ENCODE measurements at regions not wholly inside any gene's neighbourhood (a gene's known extent, or its start where the extent isn't known, plus 50 kb on each side); places are given as distances from the start of the nearest gene placed in this dataset.
"Not testable (repeated sequence)": the region's sequence is repeated elsewhere in the genome, so short reads cannot be mapped to it uniquely, and the experiment has no call there.

DNA sequence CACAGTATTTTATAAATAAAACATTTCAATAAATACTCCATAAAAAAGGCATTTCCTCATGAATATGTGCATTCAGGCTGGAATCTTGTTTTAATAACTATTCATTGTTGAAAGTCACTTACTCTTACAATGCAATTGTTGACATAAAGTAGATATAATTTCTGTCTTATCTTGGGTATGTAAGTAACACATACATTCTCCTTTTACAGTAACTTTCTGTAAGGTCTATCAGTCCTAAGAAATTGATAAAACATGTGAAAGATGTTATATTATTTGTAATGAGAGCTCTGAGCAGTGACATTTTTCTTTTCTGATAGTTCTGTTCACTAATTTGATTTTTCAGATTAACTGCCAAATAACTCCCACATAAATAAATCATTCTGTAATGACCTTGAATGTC is 1249.2 kb downstream of the STIM2 start:
- DNase-seq (ENCODE audit: low read depth), result no peak
- no peak overlapping the region for H3K4me3 ChIP-seq (ENCODE audit: low read depth, low read length)
- in situ Hi-C loops (cut with HindIII; ENCODE audit: low sequenced_read_pairs), result no loop called here
- TF ChIP-seq, protein P1, sequence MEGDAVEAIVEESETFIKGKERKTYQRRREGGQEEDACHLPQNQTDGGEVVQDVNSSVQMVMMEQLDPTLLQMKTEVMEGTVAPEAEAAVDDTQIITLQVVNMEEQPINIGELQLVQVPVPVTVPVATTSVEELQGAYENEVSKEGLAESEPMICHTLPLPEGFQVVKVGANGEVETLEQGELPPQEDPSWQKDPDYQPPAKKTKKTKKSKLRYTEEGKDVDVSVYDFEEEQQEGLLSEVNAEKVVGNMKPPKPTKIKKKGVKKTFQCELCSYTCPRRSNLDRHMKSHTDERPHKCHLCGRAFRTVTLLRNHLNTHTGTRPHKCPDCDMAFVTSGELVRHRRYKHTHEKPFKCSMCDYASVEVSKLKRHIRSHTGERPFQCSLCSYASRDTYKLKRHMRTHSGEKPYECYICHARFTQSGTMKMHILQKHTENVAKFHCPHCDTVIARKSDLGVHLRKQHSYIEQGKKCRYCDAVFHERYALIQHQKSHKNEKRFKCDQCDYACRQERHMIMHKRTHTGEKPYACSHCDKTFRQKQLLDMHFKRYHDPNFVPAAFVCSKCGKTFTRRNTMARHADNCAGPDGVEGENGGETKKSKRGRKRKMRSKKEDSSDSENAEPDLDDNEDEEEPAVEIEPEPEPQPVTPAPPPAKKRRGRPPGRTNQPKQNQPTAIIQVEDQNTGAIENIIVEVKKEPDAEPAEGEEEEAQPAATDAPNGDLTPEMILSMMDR (IDR thresholded peaks at IDR 0.05; ENCODE audit: low read depth, low read length, missing control alignments), result no peak

DNA sequence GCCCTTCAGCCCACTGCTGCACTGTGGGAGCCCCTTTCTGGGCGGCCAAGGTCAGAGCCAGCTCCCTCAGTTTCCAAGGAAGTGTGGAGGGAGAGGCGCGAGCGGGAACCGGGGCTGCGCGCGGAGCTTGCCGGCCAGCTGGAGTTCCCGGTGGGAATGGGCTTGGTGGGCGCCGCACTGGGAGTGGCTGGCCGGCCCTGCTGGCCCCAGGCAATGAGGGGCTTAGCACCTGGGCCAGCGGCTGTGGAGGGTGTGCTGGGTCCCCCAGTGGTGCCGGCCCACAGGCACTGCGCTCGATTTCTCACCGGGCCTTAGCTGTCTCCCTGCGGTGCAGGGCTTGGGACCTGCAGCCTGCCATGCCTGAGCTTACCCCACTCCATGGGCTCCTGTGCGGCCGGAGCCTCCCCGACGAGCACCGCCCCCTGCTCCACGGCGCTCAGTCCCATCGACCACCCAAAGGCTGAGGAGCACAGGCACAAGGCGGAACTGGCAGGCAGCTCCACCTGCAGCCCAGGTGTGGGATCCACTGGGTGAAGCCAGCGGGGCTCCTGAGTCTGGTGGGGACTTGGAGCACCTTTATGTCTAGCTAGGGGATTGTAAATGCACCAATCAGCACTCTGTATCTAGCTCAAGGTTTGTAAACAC is 1252.2 kb downstream of the STIM2 start:
- DNase-seq (ENCODE audit: low read depth); in situ Hi-C loops (cut with HindIII; ENCODE audit: low sequenced_read_pairs); H3K4me3 ChIP-seq (ENCODE audit: low read depth, low read length): not testable (repeated sequence)

DNA sequence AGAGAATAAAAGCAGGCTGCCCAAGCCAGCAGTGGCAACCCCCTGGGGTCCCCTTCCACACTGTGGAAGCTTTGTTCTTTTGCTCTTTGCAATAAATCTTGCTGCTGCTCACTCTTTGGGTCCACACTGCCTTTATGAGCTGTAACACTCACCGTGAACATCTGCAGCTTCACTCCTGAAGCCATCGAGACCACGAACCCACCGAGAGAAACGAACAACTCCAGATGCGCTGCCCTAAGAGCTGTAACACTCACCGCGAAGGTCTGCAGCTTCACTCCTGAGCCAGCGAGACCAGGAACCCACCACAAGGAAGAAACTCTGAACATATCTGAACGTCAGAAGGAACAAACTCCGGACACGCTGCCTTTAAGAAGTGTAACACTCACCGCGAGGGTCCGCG is 1252.9 kb downstream of the STIM2 start:
- DNase-seq (ENCODE audit: low read depth); H3K4me3 ChIP-seq (ENCODE audit: low read depth, low read length); in situ Hi-C loops (cut with HindIII; ENCODE audit: low sequenced_read_pairs): not testable (repeated sequence)

DNA sequence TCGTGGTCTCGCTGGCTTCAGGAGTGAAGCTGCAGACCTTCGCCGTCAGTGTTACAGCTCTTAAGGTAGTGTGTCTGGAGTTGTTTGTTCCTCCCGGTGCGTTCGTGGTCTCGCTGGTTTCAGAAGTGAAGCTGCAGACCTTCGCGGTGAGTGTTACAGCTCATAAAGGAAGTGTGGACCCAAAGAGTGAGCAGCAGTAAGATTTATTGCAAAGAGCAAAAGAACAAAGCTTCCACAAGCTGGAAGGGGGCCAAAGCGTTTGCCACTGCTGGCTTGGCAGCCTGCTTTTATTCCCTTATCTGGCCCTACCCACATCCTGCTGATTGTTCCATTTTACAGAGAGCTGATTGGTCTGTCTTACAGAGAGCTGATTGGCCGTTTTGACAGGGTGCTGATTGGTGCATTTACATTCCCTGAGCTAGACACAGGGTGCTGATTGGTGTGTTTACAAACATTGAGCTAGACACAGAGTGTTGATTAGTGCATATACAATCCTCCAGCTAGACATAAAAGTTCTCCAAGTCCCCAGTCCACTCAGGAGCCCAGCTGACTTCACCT is 1256.0 kb downstream of the STIM2 start:
- in situ Hi-C loops (cut with HindIII; ENCODE audit: low sequenced_read_pairs); H3K4me3 ChIP-seq (ENCODE audit: low read depth, low read length); DNase-seq (ENCODE audit: low read depth): not testable (repeated sequence)

DNA sequence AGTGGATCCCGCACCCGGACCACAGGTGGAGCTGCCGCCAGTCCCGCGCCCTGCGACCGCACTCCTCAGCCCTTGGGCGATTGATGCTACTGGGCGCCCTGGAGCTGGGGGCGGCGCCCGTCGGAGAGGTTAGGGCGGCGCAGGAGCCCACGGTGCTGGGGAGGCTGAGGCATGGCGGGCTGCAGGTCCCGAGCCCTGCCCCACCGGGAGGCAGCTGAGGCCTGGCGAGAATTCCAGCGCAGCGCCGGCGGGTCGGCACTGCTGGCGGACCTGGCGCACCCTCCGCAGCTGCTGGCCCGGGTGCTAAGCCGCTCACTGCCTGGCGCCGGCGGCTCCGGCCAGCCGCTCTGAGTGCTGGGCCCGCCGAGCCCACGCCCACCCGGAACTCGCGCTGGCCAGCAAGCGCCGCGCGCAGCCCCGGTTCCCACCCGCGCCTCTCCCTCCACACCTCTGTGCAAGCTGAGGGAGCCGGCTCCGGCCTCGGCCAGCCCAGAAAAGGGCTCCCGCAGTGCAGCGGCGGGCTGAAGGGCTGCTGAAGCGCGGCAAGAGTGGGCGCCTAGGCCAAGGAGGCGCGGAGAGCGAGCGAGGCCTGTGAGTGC is 1256.5 kb downstream of the STIM2 start:
- H3K4me3 ChIP-seq (ENCODE audit: low read depth, low read length), result no peak overlapping the region

DNA sequence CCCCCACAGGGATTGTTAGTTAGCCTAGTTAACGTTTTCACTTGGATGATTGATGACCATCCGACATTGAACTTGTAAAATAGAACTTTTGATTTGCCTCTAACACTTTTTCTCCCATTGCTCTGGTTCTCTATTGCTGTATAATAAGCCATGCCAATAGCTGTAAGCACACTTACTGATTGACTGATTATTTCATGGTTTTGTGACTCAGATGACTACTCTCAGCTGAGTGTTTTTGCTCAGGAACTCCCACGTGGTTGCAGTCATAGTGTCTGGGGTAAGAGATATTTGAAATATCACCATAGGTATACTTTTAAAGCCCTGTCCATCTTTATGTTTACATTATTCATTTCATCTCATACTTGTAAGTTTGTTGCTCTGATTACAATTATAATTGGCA is 1285.5 kb downstream of the STIM2 start:
- no peak for DNase-seq (ENCODE audit: low read depth)
- TF ChIP-seq, protein P1 (IDR thresholded peaks at IDR 0.05; ENCODE audit: low read depth, low read length, missing control alignments), result no peak
- no peak overlapping the region for H3K4me3 ChIP-seq (ENCODE audit: low read depth, low read length)
- in situ Hi-C loops (cut with HindIII; ENCODE audit: low sequenced_read_pairs), result no loop called here

More for the DNA sequence above, 1256.5 kb downstream of the STIM2 start:
- in situ Hi-C loops (cut with HindIII; ENCODE audit: low sequenced_read_pairs), result no loop called here
- TF ChIP-seq, protein P1 (IDR thresholded peaks at IDR 0.05; ENCODE audit: low read depth, low read length, missing control alignments), result no peak
- DNase-seq (ENCODE audit: low read depth), result no peak

DNA sequence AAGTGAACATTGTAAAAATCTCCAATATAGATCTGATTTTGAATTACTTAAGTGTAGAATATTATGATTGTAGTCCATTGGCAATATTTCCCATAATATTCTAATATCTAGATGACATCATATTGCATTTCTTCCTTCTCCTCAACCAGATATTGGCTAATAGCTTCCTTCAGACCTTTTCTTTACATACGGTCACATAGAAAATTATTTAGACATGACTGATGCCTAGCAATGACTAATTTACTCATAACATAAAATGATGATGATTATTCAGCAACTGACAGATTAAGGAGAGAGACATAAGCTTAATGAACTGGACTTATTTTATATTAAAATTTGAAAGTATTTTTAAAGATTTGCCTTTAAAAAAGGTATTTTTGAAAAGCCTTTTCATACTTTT is 1287.6 kb downstream of the STIM2 start:
- in situ Hi-C loops (cut with HindIII; ENCODE audit: low sequenced_read_pairs), result no loop called here
- TF ChIP-seq, protein P1 (IDR thresholded peaks at IDR 0.05; ENCODE audit: low read depth, low read length, missing control alignments), result no peak
- no peak for DNase-seq (ENCODE audit: low read depth)

DNA sequence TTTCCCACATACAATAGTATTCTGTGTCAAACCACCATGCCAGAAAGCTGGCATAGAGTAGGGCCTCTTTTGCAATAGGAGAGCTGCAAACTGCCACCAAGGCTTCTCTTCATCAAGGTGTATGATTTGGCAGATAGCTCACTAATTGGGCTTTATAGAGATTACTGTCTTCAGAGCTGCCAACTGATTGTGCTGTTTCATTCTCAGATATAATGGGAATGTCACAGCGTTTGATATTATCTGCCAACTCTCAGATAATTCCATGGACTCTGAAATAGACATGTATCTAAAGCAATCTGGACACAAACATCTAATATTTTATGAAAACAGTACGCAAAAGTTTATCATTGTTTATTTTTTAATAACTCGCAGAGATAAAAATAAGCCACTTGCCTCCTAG is 1289.1 kb downstream of the STIM2 start:
- no peak overlapping the region for H3K4me3 ChIP-seq (ENCODE audit: low read depth, low read length)
- DNase-seq (ENCODE audit: low read depth), result no peak
- in situ Hi-C loops (cut with HindIII; ENCODE audit: low sequenced_read_pairs), result no loop called here
- TF ChIP-seq, protein P1 (IDR thresholded peaks at IDR 0.05; ENCODE audit: low read depth, low read length, missing control alignments), result no peak

More for the DNA sequence above, 1287.6 kb downstream of the STIM2 start:
- no peak overlapping the region for H3K4me3 ChIP-seq (ENCODE audit: low read depth, low read length)

Measured in astrocyte of the cerebellum (primary cell).